SH-SY5Y (cell line): ENCODE measurements at regions not wholly inside any gene's neighbourhood (a gene's known extent, or its start where the extent isn't known, plus 50 kb on each side); places are given as distances from the start of the nearest gene placed in this dataset.

Experiments used
- GATA2 ChIP-seq: IDR thresholded peaks from 2 replicates; pipeline ENCODE4 v1.6.1; 2011; ENCODE audit warnings: mild to moderate bottlenecking, low read depth, low read length
- GATA3 ChIP-seq: IDR thresholded peaks from 2 replicates; pipeline ENCODE4 v1.6.1; 2011; ENCODE audit warnings: low read depth, mild to moderate bottlenecking, low read length, moderate library complexity

DNA sequence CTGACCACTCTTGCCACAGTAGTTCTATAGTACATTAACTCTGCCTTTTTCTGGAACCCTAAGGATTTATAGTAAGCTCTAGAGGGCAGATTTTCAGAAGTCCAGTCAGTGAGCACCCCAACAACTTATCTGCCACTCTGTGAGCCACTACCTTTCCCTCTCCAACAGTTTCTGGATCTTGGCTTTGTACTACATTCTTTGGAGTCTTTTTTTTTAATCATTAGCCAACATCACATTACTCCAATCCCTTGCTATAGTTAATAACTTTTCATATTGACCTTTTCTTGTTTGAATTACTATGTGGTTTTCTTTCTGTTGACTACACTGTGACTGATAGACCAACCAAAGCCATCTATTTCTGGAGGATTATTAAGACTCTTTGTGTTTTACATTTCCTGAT lies 1596.7 kb upstream of the PRMT6 start:
- no peak for TF ChIP-seq GATA3
- TF ChIP-seq GATA2: no peak

DNA sequence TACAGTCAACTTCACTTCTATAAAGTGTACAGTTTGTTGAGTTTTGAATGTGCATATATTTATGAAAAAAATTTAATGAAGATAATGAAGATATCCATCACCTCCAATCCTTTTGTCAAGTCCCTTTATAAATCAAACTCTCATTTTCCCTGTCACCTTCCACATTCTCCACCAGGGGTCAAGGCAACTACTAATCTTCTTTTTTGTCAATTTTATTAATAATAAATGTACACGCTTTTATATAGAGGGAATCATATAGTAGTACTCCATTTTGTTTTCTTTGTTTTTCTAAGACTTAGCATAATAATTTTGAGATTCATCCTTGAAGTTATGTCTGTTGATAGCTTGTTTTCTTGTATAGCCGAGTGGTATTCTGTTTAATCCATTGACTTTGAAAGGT lies 1594.2 kb upstream of the PRMT6 start:
- TF ChIP-seq GATA3 (no peak), GATA2 (no peak)

DNA sequence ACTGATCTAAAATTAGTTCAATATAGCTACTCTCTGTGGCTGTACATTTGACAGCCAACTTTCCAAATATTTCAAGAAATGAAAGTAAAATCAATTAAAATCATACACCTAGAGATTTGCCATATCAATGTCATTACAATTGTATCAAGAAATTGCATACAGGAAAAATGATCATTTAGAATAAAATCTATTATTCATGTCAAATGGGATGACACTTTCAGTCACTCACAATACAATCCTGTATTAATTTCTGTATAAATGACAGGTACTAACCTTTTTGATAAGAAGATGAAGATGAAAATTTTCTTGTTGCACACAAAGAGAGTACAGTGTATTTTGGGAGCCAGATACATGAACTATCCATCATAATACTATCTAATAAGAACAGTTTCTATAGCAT lies 1588.9 kb upstream of the PRMT6 start:
- TF ChIP-seq GATA2 (no peak), GATA3 (no peak)

DNA sequence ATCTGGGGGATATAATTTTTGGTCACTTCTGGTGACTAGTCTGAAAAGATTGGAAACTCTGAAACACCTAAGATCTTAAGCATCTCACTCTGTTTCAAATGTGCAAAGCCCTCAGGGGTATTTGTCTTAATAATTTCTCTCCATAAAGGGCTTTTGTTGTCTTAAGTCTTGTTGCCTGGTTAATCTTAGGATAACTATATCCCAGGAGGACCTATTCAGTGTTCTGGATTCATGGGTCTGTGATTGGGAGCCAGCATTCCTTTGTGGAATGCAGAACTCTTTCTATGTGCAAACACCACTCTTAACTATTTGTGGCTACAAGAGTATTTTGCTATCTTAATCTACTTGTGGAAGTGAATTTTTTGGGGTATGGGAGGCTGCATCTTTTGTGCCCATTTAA lies 1573.0 kb upstream of the PRMT6 start:
- TF ChIP-seq GATA3: no peak
- TF ChIP-seq GATA2: no peak

DNA sequence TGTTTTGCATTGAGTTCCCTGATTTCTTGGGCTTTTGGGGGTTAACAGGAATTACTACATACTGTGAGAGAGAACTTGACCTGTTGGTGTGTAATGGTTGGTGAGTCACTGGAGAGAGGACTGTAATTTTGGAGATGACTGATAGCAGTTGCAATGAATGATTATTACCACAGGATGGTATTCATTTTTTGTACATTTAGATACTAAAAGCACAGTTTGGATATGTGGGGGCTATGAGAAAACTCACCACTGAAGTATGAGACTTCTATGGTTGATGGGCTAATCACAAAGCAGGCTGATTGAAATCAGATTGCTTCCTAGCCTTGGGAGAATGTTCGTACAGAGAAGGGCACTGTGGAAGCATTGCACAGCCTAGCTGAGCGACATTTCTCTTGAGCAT lies 1571.3 kb upstream of the PRMT6 start:
- no peak for TF ChIP-seq GATA3
- no peak for TF ChIP-seq GATA2

DNA sequence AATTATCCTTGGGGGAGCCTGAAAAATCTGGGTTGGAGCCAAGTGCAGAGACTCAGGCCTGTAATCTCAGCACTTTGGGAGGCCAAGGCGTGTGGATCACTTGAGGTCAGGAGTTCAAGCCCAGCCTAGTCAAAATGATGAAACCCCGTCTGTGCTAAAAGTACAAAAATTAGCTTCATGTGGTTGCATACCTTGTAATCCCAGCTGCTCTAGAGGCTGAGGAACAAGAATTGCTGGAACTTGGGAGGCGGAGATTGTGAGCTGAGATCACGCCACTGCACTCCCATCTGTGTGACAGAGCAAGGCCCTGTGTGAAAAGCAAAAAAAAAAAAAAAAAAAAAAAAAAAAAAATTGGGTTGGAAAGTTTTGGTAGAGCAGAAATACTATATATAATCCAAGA lies 1563.6 kb upstream of the PRMT6 start:
- no peak for TF ChIP-seq GATA2
- no peak for TF ChIP-seq GATA3

DNA sequence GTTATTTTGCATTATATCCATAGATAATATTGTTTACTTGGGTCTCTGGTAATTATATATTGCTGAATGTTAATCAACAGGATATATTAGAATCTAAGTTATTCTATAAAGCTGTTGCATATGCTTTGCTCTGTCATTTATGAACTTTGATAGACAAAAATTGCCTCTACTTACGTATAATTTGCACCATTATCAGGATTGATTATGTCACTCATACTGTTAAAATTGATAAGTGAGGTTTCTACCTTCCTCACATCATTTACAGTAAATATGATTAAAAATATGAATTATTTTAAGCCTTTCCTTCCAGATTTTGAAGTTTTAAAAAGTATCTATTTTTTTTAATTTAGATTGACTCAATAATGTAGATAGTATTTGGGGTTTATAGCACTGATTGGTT lies 1540.4 kb upstream of the PRMT6 start:
- TF ChIP-seq GATA2 (no peak), GATA3 (no peak)

DNA sequence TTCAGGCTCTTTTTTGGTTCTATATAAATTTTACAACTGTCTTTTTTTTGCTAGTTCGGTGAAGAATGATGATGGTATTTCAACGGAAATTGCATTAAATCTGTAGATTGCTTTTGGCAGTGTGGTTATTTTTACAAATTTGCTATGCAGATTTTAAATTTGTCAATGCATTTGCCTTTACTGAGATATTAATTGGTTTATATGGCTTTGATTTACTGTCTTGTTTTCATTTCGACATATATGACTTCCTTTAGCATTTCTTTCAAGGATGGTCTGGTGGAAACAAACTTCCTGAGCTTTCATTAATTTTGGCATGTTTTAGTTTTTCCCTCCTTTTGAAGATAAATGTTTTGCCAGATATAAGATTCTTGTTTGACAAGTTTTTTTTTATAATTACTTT lies 1522.5 kb upstream of the PRMT6 start:
- TF ChIP-seq GATA3: no peak
- TF ChIP-seq GATA2: no peak

DNA sequence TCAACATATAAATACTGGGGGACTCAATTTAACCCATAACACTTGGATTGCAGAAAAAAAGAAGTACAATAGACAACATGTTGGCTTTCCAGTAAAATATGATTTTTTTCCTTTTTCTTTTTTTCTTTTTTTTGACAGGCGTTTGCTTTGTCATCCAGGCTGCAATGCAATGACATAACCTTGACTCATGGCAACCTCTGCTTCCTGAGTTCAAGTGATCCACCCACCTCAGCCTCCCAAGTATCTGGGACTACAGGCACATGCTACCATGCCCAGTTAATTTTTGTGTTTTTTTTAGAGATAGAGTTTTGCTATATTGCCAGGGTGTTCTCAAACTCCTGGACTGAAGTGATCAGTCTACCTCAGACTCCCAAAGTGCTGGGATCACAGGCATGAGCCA lies 1512.0 kb upstream of the PRMT6 start:
- TF ChIP-seq GATA3: no peak
- TF ChIP-seq GATA2: no peak

DNA sequence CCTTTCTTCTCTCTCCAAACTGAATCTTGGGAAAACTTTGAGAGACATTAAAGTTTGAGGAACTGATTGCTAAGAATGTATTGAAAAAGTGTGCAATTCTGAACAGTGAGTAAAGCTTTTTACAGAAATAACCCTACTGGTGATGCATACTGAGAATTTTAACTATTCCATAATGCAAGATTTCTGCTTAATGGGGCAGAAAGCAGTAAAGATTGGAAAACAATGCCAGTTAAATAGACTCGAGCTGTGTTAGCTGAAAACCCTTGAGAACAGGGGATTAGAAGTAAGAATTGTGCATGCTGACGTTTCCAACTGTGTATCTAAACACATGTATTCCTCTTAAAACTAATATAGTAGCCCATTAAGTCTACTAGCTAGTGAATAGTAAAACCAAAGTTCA lies 1500.2 kb upstream of the PRMT6 start:
- TF ChIP-seq GATA2 (no peak), GATA3 (no peak)

DNA sequence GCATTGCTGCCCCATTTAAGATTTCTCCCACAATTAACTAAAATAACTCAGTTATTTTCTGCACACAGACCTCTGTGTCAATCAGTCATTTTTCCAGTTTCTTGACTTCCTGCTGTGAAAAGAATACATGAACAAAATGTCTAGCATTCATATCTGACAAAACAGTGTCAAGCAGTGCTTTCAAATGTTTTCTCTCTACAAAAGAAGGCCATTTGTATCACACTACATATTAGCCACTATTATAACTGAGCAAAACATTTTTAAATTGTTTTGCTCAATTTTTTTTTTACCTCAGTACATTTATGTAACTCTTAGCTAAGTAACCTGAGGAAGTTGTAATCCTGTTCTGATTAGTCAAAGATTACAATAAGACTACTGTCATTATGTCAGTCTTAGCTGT lies 1498.5 kb upstream of the PRMT6 start:
- TF ChIP-seq GATA2 (no peak), GATA3 (no peak)

DNA sequence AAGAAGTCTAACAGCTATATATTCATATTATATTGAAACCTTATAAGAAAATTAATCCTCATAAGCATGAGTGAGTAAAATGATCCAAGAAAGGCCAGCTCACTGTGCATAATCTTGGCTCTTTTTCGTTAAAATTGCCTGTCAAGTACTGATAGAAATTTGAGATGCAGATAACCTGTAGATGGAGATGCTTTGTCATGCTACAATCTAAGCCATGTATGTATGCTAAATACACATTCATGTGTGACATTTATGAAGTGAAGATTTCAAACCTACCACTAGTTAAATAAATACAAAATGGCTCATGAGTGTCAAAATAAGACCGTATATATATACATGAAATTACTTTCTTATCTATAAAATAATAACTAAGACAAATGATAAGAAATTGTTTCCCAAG lies 1491.5 kb upstream of the PRMT6 start:
- TF ChIP-seq GATA2: no peak

DNA sequence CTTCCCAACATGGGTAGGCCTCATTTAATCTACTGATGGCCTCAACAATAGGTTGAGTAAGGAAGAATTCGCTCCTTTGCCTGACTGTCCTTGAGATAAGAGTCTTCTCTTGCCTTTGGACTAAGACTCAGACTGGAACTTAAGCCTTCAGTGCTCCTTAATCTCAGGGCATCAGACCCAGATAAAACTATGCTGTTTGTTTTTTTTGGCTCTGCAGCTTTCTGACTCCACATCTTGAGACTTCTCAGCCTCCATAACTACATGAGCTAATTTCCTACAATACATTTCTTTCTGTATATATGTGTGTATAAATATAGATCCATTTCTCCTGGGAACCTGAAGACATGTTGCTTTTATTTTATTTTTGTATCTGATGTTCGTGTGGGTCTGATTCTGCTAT lies 1470.7 kb upstream of the PRMT6 start:
- TF ChIP-seq GATA2: no peak
- TF ChIP-seq GATA3: no peak

DNA sequence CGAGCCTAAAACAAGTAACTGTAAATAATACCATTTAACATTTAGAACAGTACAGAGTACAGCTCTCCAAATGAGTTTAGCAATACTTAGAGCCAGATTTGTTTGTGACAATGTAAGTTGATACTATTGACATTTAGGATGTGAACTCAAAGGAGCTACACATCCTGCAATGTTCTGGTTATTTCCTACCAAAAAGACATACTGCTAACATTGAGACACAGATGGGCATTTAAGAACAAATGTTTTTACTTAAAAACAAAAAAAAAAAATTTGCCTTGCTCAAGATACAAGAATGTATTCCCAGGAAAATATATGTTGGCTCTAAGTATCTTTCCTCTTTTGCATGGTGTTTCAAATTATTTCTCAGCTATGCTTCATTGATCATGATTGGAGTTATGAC lies 1464.8 kb upstream of the PRMT6 start:
- TF ChIP-seq GATA2 (no peak), GATA3 (no peak)

DNA sequence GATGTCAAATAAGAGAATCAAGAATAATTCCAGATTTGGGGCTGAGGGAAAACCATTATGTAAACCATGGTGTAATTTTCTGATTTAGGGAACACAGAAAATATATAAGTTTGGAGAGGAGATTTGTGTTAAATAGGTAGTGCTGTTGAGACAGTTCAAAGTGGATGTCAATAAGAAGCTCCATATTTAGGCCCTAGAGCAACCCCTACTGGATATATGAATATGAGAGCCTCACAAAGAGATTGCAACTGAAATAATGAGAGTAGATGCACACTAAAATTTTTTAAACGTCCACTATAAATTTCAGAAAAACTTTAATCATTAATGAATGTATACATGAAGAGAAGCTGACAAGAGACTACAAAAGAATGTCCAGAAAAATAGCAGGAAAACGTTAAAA lies 1447.8 kb upstream of the PRMT6 start:
- TF ChIP-seq GATA2: no peak
- no peak for TF ChIP-seq GATA3

DNA sequence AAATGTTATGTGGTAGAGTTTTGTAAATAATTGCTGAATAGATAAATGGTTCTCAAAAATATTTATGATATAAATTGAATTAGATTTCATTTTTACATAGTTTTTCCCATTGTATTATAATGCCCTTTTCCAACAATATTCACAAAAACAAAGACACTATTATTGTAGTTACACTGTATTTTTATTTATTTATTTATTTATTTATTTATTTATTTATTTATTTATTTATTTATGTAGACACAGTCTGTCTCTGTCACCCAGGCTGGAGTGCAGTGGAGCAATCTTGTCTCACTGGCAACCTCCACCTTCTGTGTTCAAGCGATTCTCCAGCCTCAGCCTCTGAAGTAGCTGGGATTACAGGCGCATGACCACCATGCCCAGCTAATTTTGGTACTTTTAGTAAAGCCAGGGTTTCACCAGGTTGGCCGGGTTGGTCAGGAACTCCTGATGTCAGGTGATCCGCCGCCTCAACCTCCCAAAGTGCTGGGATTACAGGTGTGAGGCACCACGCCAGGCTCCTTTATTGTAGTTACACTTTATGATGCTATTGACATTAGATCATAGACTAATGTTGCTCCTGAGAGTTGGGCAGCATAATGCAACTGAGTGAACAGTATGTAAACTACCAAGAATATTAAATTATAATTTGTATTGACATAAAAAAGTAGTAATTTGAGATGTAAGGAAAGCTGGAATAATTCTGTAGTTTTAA lies 1430.0 kb upstream of the PRMT6 start:
- TF ChIP-seq GATA3: no peak
- TF ChIP-seq GATA2: no peak
